HG02571 (cell line): ENCODE measurements at regions not wholly inside any gene's neighbourhood (a gene's known extent, or its start where the extent isn't known, plus 50 kb on each side); places are given as distances from the start of the nearest gene placed in this dataset.
A peak's percentile ranks its signal among the peaks of the same experiment; 100 is the strongest.

Experiments used
- ATAC-seq: cut with Tn5 transposase; IDR thresholded peaks from one replicate; pipeline ENCODE4 v1.9.1; 2021; ENCODE audit warnings: mild to moderate bottlenecking, moderate library complexity; ENCODE audit not compliant: unreplicated experiment

GRCh38 chr7:45990276-45990675, 69.2 kb upstream of the IGFBP3 start:
- ATAC-seq, result no peak

GRCh38 chr7:45988405-45989057, 67.5 kb upstream of the IGFBP3 start:
- no peak for ATAC-seq

- no peak for ATAC-seq
Observed at GRCh38 chr7:45987521-45988290, 66.6 kb upstream of the IGFBP3 start.

- no peak for ATAC-seq
Observed at GRCh38 chr7:45986355-45987298, 65.6 kb upstream of the IGFBP3 start.

GRCh38 chr7:45985902-45986301, 64.8 kb upstream of the IGFBP3 start:
- ATAC-seq, result no peak

- no peak for ATAC-seq
Observed at GRCh38 chr7:45984386-45985295, 63.6 kb upstream of the IGFBP3 start.

GRCh38 chr7:45983720-45984255, 62.7 kb upstream of the IGFBP3 start:
- ATAC-seq, result no peak

GRCh38 chr7:45982907-45983719, 62.0 kb upstream of the IGFBP3 start:
- ATAC-seq, result no peak

- ATAC-seq, result no peak
Observed at GRCh38 chr7:45982132-45982531, 61.1 kb upstream of the IGFBP3 start.

GRCh38 chr7:45980973-45981372, 59.9 kb upstream of the IGFBP3 start:
- ATAC-seq, result no peak

- no peak for ATAC-seq
Observed at GRCh38 chr7:45980181-45980905, 59.3 kb upstream of the IGFBP3 start.

GRCh38 chr7:45979275-45980180, 58.5 kb upstream of the IGFBP3 start:
- ATAC-seq, result no peak

- no peak for ATAC-seq
Observed at GRCh38 chr7:45978731-45979211, 57.7 kb upstream of the IGFBP3 start.

GRCh38 chr7:45978010-45978681, 57.1 kb upstream of the IGFBP3 start:
- ATAC-seq, result peak; percentile 70

- ATAC-seq, result no peak
Observed at GRCh38 chr7:45977256-45977780, 56.2 kb upstream of the IGFBP3 start.

- no peak for ATAC-seq
Observed at GRCh38 chr7:45976485-45976856, 55.4 kb upstream of the IGFBP3 start.
